HEK293 (cell line): ENCODE measurements at regions not wholly inside any gene's neighbourhood (a gene's known extent, or its start where the extent isn't known, plus 50 kb on each side); places are given as distances from the start of the nearest gene placed in this dataset.

ENCODE experiments used
- KLF16 ChIP-seq: fragments of 450-650 bp; formaldehyde crosslinking; IDR thresholded peaks from 2 replicates; pipeline ENCODE4 v1.5.1; 2017; ENCODE audit warnings: missing biosample characterization, missing genetic modification characterization
- YY1 ChIP-seq: fragments of 450-650 bp; formaldehyde crosslinking; IDR thresholded peaks from 2 replicates; pipeline ENCODE4 v1.5.1; 2018; ENCODE audit warnings: missing biosample characterization, missing genetic modification characterization
- ZNF548 ChIP-seq: fragments of 450-650 bp; formaldehyde crosslinking; IDR thresholded peaks from 2 replicates; pipeline ENCODE4 v1.5.1; 2016; ENCODE audit warnings: missing biosample characterization, missing genetic modification characterization
- ZNF664 ChIP-seq: fragments of 450-650 bp; formaldehyde crosslinking; IDR thresholded peaks from 2 replicates; pipeline ENCODE4 v1.5.1; 2016; ENCODE audit warnings: missing biosample characterization, missing genetic modification characterization
- TF ChIP-seq, protein P1 (sequence below): fragments of 450-650 bp; formaldehyde crosslinking; IDR thresholded peaks from 2 replicates; pipeline ENCODE4 v1.5.1; 2016; ENCODE audit warnings: missing biosample characterization, missing genetic modification characterization
- TF ChIP-seq, protein P2 (sequence below): fragments of 450-650 bp; formaldehyde crosslinking; IDR thresholded peaks from 2 replicates; pipeline ENCODE4 v1.5.1; 2016; ENCODE audit warnings: missing biosample characterization, missing genetic modification characterization

- TF ChIP-seq KLF16 (tag by site-specific recombination) (no peak), ZNF548 (tag by site-specific recombination) (no peak), ZNF664 (tag by site-specific recombination) (no peak), YY1 (no peak)
- TF ChIP-seq, protein P1, sequence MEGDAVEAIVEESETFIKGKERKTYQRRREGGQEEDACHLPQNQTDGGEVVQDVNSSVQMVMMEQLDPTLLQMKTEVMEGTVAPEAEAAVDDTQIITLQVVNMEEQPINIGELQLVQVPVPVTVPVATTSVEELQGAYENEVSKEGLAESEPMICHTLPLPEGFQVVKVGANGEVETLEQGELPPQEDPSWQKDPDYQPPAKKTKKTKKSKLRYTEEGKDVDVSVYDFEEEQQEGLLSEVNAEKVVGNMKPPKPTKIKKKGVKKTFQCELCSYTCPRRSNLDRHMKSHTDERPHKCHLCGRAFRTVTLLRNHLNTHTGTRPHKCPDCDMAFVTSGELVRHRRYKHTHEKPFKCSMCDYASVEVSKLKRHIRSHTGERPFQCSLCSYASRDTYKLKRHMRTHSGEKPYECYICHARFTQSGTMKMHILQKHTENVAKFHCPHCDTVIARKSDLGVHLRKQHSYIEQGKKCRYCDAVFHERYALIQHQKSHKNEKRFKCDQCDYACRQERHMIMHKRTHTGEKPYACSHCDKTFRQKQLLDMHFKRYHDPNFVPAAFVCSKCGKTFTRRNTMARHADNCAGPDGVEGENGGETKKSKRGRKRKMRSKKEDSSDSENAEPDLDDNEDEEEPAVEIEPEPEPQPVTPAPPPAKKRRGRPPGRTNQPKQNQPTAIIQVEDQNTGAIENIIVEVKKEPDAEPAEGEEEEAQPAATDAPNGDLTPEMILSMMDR = no peak
- TF ChIP-seq, protein P2, sequence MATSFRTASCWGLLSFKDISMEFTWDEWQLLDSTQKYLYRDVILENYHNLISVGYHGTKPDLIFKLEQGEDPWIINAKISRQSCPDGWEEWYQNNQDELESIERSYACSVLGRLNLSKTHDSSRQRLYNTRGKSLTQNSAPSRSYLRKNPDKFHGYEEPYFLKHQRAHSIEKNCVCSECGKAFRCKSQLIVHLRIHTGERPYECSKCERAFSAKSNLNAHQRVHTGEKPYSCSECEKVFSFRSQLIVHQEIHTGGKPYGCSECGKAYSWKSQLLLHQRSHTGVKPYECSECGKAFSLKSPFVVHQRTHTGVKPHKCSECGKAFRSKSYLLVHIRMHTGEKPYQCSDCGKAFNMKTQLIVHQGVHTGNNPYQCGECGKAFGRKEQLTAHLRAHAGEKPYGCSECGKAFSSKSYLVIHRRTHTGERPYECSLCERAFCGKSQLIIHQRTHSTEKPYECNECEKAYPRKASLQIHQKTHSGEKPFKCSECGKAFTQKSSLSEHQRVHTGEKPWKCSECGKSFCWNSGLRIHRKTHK (tag by site-specific recombination) = no peak
Measured at GRCh38 chr4:96465834-96466233, 625.9 kb downstream of the PDHA2 start.
